NCI-H510A (cell line): ENCODE measurements at regions not wholly inside any gene's neighbourhood (a gene's known extent, or its start where the extent isn't known, plus 50 kb on each side); places are given as distances from the start of the nearest gene placed in this dataset.
"Not testable (repeated sequence)": the region's sequence is repeated elsewhere in the genome, so short reads cannot be mapped to it uniquely, and the experiment has no call there.

ENCODE experiments used
- DNase-seq: peaks from one replicate; lab custom pipeline; 2025; lab: John Stamatoyannopoulos, UW

GRCh38 chr1:146883190-146883589 is 54.9 kb upstream of the NBPF12 start:
- DNase-seq = not testable (repeated sequence)

GRCh38 chr1:146881096-146881495 is 57.0 kb upstream of the NBPF12 start:
- not testable (repeated sequence) for DNase-seq

- DNase-seq = not testable (repeated sequence)
These were observed 74.3 kb upstream of the NBPF12 start for GRCh38 chr1:146863799-146864319.

GRCh38 chr1:146853147-146853546 is 85.0 kb upstream of the NBPF12 start:
- DNase-seq = not testable (repeated sequence)

- DNase-seq = not testable (repeated sequence)
These were observed 87.7 kb upstream of the NBPF12 start for GRCh38 chr1:146850352-146850889.

- not testable (repeated sequence) for DNase-seq
These were observed 99.4 kb upstream of the NBPF12 start for GRCh38 chr1:146838725-146839124.

GRCh38 chr1:146826957-146827356 is 111.2 kb upstream of the NBPF12 start:
- DNase-seq = not testable (repeated sequence)

GRCh38 chr1:146794236-146794635 is 143.9 kb upstream of the NBPF12 start:
- not testable (repeated sequence) for DNase-seq

- DNase-seq = not testable (repeated sequence)
These were observed 145.4 kb upstream of the NBPF12 start for GRCh38 chr1:146792725-146793124.

GRCh38 chr1:146784212-146784940 is 153.7 kb upstream of the NBPF12 start:
- not testable (repeated sequence) for DNase-seq

GRCh38 chr1:146781235-146781634 is 156.9 kb upstream of the NBPF12 start:
- not testable (repeated sequence) for DNase-seq

- DNase-seq = not testable (repeated sequence)
These were observed 160.1 kb upstream of the NBPF12 start for GRCh38 chr1:146777826-146778602.

- DNase-seq = not testable (repeated sequence)
These were observed 163.1 kb upstream of the NBPF12 start for GRCh38 chr1:146774988-146775387.

GRCh38 chr1:146774271-146774670 is 163.9 kb upstream of the NBPF12 start:
- DNase-seq = not testable (repeated sequence)

- DNase-seq = not testable (repeated sequence)
These were observed 166.7 kb upstream of the NBPF12 start for GRCh38 chr1:146771409-146771808.

GRCh38 chr1:146770998-146771397 is 167.1 kb upstream of the NBPF12 start:
- DNase-seq = not testable (repeated sequence)

- not testable (repeated sequence) for DNase-seq
These were observed 174.9 kb upstream of the NBPF12 start for GRCh38 chr1:146763234-146763633.

- not testable (repeated sequence) for DNase-seq
These were observed 181.3 kb upstream of the NBPF12 start for GRCh38 chr1:146756858-146757257.

GRCh38 chr1:146748686-146749085 is 189.4 kb upstream of the NBPF12 start:
- not testable (repeated sequence) for DNase-seq

- not testable (repeated sequence) for DNase-seq
These were observed 206.0 kb upstream of the NBPF12 start for GRCh38 chr1:146731981-146732680.

GRCh38 chr1:146729642-146730344 is 208.3 kb upstream of the NBPF12 start:
- DNase-seq = not testable (repeated sequence)
